ENCODE measurements at regions not wholly inside any gene's neighbourhood (a gene's known extent, or its start where the extent isn't known, plus 50 kb on each side); places are given as distances from the start of the nearest gene placed in this dataset.

DNA sequence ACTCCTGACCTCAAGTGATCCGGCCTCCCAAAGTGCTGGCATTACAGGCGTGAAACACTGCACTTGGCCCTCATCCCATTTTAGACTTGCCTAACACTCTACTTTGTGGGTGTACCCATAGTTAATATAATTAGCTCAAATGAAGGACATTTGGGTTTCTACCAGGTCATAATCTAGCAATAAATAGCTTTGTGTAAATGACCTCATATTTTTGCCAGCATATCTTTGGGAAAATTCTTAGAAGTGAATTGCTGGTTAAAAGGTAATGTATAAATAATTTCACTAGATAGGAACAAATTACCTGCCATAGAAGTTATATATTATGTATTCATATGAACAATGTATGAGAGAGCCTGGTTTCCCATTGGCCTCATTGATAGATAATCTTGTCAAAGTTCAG lies 206.0 kb downstream of the DIPK2A start:
- TF ChIP-seq, protein P1, sequence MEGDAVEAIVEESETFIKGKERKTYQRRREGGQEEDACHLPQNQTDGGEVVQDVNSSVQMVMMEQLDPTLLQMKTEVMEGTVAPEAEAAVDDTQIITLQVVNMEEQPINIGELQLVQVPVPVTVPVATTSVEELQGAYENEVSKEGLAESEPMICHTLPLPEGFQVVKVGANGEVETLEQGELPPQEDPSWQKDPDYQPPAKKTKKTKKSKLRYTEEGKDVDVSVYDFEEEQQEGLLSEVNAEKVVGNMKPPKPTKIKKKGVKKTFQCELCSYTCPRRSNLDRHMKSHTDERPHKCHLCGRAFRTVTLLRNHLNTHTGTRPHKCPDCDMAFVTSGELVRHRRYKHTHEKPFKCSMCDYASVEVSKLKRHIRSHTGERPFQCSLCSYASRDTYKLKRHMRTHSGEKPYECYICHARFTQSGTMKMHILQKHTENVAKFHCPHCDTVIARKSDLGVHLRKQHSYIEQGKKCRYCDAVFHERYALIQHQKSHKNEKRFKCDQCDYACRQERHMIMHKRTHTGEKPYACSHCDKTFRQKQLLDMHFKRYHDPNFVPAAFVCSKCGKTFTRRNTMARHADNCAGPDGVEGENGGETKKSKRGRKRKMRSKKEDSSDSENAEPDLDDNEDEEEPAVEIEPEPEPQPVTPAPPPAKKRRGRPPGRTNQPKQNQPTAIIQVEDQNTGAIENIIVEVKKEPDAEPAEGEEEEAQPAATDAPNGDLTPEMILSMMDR (IDR thresholded peaks at IDR 0.05) = no peak
- no peak for TF ChIP-seq ZFX (IDR thresholded peaks at IDR 0.05; ENCODE audit: borderline replicate concordance)

All from 22Rv1 (cell line).